ENCODE measurements at regions not wholly inside any gene's neighbourhood (a gene's known extent, or its start where the extent isn't known, plus 50 kb on each side); places are given as distances from the start of the nearest gene placed in this dataset.

DNA sequence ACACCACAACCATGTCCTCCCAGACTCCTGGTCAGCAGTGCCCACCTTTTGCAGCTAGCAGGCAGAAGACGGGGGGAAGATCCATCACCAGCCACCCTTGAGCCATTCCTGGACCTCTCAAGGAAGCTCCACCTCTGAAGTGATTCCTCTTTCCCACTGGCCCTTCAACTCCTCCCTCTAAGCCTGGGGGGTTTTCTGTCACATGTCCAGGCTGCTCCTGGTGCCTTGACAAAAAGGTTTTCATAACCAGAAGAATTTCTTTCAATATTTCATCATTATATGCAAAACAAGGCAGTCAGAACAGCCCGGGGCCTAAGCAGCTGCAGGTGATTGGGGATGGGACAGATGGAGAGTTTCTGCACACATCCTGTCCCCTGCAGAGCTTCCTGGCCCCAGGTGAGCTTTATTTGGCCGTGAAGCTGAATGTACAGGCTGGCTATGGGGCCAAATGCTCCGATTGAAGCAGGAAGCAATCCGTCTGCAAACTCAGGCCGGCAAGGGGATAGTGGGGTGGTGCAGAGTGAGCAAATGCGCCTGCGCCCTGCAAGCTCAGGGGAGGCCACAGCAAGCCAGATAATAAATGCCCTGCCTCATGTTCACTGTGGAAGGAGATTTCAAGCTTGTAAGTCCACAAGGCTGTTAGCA lies 173.5 kb downstream of the C5orf15 start:
- DNase-seq, result no peak

DNA sequence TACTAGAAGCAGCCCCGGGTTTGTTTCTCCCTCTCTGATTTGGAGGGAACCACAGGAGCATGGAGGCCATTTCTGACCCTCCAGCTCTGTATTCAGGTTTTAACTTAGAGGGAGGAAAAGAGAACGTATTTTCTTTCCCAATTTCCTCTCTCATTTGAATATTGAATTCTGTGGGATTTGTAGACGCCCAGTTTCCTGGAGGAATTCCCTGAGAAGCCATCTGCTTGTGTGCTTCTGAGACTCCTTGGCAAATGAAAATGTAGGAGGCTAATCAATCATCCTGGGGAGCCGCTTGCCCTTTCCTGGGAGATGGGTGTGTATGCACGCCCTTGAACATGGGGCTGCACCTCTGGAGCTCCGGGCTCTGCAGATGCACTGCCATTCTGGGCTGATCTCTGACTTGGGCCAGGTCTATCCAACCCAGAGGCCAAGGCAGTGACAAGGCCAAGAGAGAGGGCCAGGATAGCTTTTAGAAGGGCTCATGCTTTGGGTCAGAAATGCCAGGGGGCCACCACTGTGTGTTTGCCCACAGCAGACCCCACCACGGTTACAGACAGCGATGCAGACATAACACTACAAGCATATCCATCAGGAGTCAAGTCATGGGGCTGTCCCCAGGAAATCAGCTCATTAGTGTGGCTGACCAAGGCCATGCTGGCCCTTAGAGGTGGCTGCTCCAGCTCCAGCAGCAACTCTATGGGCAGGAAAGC lies 174.5 kb downstream of the C5orf15 start:
- no peak for DNase-seq

DNA sequence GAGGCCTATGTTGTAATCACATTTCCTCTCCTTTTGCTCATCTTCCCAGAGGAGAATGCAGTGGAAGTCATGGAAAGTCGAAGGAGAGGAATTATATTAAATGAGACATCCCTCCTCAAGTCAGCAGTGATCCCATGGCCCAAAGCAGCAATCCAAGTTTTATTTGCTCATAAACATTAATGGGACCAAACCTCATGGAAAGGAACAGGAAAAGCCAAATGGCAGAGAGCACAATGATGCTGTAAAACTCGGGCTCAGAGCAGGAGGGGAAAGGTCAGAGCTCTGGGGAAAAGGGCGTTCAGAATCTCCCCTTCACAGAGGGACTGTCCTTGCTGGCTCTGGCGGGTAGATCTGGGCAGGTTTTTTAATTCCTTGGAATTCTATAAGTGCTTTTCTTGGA lies 175.8 kb downstream of the C5orf15 start:
- DNase-seq, result no peak

DNA sequence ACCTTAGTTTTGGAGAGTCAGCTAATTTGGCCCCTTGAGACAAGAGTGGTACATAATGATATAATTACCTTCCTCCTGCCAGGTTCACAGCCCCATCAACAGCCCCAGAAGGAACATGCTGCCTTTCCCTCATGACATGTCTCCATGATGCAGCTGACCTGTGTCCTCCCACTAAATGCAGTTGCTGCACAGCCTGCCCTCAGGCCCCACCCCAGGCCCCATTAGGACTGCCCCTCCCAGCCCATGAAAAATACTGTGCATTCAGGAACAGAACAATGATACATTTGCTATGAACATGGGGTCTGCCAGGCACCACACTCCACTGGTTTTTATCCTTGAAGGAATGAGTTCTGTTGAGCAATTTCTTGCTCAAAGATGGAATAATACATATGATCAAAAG lies 176.4 kb downstream of the C5orf15 start:
- no peak for DNase-seq

DNA sequence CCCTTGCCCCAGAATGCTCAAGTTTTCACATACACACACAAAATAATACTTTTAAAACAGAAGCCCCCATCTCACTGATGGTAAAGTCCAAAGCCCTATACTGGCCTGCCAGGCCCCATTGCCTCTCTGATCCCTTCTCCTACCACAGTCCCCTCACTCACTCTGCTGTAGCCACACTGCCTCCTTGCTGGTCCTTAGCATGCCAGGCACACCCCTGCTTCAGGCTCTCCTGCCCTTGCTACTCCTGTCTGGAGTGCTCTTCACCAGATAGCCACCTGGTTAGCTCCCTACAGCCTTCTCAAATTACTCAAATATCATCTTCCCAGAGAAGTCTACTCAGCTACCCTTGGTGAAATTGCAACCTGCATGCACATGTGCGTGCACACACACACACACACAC lies 177.5 kb downstream of the C5orf15 start:
- DNase-seq, result no peak

DNA sequence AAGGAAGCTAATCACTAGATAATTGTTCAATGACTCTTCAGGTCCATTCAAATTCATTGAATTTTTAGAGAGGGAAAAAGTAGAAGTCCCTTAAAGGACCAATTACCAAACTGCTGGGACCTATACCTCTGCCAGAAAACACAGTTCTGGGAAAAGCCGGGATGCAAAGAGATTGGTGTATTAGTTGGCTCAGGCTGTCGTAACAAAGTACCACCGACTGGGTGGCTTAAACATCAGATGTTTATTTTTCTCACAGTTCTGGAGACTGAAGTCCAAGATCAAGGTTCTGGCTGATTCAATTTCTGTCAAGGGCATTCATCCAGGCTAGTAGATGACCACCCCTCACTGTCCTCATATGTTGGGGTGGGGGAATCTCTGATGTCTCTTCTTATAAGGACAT lies 177.1 kb upstream of the FSTL4 start:
- no peak for DNase-seq

DNA sequence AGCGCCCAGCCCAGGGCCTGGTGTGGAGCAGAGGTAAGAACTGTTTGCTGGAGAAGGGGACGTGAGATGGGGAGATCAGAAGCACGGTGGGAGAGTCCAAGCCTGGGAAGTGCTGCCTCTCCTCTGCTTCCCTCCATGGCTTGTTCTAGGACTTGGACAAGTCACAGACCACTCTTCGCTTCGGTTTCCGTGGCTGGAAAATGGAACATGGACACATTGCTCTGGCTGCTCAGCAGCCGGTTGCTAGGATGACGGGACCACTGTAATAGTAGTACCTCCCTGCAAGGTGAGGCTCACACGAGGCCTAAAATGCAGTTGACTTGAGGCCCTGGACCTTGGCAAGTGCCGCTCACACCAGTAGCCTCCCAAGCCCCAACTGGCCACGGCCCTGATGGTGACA lies 175.8 kb upstream of the FSTL4 start:
- no peak for DNase-seq

DNA sequence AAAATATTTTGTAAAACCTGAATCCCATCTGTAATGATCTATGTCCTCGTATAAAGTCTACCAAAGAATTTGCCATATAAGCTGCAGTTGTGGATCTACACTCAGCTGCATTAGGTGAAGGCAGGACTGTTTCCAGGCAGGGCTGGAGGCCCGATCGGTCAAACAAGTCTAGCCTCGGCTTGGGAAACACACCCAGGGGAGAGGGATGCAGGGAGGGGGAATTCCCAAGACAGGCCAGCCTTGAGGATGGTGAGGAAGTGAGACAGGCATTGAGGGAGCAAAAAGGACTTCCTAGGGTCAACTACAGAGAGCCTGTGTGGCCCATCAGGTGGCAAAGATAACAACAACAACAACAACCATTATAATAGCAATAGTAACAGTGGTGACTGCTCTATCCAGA lies 174.1 kb upstream of the FSTL4 start:
- no peak for DNase-seq

DNA sequence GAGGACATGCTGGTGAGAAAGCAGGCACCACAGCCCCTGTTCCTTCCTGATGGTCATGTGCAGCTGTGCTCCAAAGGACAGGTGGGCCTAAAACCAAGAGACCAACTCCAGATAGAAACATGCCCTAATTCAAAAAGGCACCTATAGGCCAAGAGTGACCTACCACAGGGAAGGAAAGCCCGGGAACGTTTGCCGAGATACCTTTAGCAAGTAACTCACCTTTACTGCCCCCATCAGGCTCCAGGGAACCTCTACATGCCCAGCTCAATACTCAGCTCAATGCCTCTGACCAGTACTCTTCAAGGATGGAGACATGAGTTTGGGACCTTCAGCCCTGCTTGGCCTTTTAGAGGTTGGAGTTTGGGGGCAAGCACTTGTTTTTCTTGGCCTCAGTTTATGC lies 172.8 kb upstream of the FSTL4 start:
- DNase-seq, result no peak

DNA sequence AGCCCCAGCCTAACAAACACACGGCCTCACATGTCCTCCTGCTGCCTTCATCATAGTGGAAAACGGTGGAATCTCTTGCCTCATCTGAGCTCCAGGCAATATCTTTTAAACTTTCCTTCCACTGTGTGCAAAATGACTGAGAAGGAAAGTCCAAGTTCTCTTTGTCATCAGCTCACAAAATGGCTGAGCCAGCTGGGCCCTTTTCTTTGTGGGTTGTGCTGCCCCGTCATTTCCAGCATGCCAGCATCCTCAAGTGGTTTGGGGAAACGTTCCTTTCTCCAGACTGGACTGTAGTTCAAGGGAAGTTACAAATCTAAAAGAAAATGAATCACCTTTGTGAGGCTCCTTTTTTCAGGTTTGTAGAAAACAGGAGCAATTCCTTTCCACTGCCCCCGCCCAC lies 171.1 kb upstream of the FSTL4 start:
- no peak for DNase-seq

DNA sequence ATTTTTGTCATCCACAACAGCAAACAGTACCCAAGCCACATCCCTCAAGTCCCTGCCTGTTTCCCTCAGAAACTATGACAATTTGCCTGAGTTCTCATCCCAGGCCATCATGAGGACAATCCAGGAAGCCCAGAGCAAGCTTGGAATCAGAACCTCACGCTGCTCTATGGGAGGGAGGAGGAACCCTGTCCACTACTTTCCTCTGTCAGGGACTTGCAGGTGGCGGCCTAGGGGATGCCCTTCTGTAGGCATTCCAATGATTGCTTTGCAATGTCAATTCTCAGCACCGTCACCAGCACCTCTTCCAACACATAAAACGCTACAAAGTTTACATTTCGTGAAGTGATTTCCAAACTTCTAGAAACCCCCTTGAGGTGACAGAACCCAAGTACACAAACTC lies 170.4 kb upstream of the FSTL4 start:
- DNase-seq, result no peak

DNA sequence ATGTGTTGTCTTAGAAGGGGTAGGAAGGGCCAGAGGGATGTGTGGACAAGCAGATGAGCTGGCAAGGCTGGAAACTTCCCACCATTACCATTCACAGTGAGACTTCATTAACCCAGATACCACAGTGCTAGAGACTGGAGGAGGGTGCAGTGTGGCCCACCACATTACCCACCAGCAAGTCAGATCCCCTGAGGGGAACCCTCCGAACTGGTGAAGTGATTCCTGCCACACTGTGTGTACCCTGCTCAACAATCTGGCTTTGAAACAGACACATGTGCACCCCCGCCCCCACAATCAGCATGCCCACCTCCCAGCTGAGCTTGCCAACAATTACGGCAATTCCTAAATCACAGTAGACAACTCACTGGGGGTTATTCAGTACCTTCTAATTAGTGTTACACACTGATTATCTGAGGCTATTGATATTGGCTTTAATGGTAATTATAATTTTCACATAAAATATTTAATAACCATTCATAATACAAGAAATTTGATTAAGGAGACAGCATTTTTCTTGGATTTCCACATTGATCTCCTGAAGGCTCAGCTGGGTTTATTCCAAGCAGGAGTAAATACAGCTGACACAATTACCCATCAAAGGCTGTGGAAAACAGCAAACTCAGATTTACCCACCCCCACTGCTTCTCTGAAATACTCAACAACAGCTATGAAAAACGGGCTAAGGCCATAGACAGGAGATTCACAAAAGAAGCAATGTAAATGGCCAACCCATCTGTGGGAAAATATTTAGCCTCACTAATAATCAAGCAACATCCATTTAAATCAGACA lies 169.3 kb upstream of the FSTL4 start:
- DNase-seq, result no peak

DNA sequence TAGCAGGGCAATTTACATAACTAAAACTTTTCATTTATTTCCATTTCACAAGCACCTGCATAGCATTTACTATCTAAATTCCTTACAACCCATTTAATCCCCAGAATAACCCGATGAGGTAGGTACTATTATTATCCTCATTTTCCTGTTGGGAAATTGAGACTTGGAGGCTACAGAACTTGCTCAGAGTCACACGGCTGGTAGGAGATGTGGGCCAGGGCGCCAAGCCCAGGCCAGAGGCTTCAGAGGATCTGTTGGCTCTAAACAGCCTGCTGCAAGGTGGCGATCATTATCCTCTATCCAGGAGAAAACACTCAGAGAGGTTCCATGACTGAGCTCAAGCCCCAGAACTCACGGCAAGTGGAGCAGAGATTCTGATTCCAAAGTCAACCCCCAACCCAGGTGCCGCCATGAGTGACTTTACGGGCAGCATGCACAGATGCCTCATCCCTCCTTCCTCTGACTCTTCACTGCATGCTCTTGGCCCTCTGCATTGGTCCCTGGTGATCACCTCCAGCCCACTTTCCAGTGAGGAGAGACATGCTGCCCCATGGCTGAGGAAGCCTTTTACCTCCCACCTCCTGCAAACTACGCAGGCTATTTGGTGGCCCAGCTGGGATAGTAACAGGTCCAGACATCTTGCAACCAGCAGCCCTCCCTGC lies 168.4 kb upstream of the FSTL4 start:
- no peak for DNase-seq

DNA sequence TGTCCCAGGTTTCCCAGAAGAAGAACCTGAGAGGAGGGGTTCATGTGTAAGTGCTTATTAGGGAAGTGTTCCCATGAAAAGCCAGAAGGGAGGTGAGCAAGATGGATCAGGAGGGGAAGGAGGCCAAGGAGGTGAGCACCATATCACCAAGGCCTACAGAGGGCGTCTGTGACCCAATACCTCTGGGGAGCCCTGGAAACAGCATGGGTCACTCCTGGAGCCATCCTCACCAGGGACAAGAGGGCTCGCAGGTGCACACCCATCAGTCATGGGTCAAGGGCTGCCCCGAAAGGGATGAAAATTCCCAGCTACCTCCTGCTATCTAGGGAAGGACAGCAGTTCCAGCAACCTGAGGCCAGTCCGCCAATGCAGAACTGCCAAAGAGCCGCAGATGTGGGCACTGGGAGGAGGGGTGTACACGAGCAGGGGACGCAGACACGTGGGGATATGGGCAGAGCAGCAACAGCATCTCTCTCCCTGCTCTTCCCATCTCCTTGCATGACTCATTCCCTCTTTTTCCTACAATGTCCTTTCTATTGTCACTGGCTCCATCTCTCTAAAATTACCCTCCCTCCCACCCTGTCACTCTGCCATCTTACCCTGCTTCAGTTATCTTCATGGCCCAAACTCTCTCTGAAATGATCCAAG lies 167.6 kb upstream of the FSTL4 start:
- no peak for DNase-seq

DNA sequence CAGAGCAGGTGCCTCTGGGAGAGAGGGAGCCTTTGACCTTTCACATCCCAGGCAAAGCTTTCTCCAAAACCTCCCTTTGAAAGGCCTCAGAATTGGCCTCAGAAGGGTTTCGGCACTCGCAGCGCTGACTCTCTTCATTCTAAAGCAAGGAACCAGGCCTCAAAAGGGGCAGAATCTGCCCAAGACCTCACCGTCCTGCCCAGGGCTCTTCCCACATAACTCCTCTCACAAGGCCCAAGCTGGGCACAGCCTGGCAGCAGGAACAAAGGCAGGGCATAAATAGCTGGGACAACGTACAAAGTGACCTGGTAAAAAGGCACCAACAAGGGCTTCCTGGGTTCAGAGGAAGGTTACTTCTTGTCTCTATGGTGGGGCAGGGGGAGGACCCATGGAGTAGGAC lies 166.3 kb upstream of the FSTL4 start:
- no peak for DNase-seq

DNA sequence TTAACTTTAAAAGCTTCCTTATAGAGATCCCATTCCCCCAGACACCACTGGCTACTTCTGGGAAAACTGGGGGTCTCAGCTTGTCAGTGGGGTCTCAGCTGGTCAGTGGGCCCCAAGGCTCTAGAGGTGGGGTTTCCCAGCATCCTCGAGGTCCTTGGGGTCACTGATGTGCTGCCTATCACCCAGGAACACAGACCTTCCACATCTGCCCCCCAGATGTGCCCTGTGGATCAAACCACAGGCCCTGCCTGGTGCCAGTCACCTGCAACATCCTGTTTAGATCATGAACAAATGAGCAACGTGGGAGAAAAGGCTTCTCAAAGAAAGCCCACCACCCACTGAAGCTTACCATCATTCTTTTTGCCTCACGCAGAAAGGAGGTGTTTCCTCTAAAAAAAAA lies 165.6 kb upstream of the FSTL4 start:
- no peak for DNase-seq

DNA sequence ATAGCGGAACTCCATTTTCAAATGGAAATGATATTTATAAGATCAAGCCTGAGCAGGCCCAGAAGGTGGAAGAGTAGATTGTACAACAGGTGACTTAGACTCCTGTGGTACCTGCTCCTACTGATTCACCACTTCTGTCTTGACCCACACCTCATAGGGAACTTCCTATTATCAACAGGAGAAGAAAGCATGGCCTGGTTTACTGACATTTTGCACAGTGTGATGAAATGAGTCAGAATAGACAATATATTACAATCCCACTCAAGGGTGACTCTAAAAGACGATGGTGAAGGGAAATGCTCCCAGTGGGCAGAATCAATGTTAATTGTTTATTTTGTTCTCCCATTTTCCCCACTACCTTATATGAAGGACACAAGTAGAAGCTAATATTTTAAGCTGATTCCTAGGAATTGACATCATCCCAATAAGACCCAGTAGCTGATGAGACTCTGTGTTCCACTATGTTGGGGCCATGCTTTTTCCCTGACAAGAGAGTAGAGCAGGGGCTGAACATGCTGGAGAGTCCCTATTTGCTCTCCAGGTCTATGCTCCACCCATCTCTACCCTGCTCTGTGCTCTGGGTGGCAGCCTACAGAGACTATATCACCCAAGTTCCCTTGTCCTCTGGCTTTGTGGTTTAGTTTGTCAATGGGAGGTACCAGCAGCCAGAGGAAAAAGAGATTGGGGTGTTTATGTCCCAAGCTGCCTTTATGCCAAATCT lies 163.4 kb upstream of the FSTL4 start:
- DNase-seq, result no peak

DNA sequence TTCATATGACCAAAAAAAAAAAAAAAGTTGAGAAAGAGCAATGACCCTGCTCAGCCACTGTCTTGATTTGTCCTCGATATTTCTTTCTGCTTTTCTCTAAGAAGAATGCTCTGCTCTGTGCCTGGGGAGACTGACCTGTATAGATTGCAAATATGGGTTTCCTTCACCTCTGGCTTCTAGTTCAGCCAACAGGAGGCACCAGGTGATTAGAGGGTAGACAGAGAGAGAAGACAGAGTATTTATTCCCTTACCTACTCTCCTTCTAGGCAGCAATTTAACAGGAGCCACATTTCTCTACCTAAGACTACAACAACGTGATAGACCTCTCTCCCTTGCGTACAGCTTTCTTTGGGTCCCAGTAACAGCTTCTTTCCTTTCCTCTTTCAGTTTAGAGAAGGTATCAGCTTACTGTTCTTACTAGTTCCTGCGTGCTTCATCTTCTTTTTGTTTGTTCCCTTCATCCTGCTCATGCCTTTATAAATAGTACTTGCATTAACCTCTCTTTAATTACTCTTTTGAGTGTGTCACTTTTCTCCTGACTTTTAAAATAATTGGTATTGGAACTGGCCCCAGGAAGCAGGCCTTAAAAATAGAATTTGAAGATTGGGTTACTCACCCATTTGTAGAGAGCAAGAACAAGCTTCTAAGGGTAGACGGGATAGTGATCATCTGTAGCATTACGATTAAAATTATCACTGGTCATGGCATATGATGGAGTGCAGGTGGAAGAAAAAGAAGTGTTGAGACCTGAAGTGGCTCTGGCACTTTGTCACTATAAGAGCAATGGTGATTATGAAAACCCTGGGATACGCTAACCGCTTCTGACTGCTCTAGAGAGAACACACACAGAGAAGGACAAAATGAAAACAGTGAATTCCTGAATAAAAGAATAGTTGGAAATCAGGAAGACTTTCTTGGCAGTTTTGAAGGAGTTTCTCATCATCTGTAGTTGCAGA lies 161.2 kb upstream of the FSTL4 start:
- no peak for DNase-seq

DNA sequence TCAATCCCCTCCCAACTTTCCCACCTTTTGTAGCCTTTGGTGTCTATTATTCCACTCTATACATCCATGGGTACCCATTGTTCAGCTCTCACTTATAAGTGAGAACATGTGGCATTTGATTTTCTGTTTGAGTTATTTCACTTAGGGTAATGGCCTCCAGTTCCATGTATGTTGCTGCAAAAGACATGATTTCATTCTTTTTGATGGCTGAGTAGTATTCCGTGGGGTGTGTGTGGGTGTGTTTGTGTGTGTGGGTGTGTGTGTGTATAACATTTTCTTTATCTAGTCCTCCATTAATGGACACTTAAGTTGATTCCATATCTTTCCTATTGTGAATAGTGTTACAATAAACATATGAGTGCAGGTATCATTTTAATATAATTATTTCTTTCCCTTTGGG lies 157.5 kb upstream of the FSTL4 start:
- DNase-seq, result no peak

DNA sequence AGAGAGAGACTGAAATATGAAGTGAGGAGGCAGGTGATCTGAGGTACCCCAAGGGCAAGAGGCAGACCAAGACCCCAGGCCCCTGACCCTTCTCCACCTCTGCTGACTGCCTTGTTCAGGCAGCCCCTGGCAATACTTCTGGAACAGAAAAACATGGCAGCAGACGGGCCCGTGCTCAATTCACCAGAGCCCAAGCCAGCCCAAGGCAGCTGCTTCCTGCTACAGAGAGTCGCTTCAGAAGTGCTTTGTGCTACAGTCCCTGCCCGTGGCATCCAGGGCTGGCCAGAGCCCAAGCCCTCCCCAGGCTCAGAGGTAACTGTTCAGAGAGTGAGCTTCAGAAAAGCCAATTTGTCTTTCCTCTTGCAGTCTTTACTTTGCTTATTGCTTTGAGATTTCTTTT lies 151.4 kb upstream of the FSTL4 start:
- no peak for DNase-seq

DNA sequence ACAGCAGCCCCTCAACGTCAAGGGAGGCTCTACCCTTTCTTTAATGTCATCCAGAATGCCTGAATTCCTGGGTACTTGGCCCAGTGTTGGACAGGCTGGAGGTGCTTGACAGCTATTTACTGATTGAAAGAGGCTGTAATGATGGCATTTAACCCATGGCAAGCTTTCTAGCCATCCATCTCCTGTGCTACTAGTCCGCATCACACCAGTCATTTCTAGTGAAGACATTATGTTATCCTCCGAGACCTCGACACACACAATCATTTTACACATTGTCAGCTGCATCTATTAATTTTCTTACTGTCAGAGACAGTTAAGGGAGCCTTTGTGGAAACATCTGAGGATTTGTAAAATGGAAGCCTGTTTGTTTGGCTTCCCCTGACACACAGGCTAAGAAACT lies 149.3 kb upstream of the FSTL4 start:
- no peak for DNase-seq

All from NCI-H748 treated with DMSO at 0.1 percent for 48 hours (cell line).